ENCODE measurements at regions not wholly inside any gene's neighbourhood (a gene's known extent, or its start where the extent isn't known, plus 50 kb on each side); places are given as distances from the start of the nearest gene placed in this dataset.

DNA sequence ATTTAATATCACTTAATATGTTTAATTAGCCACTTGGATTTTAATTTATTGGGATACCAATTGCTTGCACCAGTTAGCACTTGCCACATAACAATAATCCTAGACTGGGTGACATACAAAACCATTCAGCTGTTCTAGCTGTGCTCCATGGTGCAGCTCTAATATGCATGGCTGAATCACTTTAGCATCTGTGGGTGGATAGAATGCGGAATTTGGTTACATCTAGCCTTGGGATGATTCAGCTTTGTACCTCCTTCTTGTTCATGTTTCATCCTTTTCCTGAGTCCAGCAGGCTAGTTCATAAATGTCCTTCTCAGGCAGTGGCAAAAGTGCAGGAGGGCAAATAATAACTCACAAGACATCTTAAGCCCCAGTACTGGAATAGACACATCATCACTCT lies 1263.0 kb downstream of the LRFN5 start:
- Histone ChIP-seq H3K36me3 (no peaks in the 10 kb centered on the region), H3K9me3 (no peaks in the 10 kb centered on the region), H3K27ac (no peak overlapping the region), H3K4me3 (no peak overlapping the region), H3K4me1 (no peaks in the 10 kb centered on the region), H3K27me3 (no peaks in the 10 kb centered on the region)
- DNase-seq: no peak
- TF ChIP-seq POLR2AphosphoS5 (IDR thresholded peaks at IDR 0.05) (no peak), EP300 (IDR thresholded peaks at IDR 0.05; ENCODE audit: low read depth) (no peak), POLR2A (IDR thresholded peaks at IDR 0.05) (no peak)
- TF ChIP-seq, protein P1, sequence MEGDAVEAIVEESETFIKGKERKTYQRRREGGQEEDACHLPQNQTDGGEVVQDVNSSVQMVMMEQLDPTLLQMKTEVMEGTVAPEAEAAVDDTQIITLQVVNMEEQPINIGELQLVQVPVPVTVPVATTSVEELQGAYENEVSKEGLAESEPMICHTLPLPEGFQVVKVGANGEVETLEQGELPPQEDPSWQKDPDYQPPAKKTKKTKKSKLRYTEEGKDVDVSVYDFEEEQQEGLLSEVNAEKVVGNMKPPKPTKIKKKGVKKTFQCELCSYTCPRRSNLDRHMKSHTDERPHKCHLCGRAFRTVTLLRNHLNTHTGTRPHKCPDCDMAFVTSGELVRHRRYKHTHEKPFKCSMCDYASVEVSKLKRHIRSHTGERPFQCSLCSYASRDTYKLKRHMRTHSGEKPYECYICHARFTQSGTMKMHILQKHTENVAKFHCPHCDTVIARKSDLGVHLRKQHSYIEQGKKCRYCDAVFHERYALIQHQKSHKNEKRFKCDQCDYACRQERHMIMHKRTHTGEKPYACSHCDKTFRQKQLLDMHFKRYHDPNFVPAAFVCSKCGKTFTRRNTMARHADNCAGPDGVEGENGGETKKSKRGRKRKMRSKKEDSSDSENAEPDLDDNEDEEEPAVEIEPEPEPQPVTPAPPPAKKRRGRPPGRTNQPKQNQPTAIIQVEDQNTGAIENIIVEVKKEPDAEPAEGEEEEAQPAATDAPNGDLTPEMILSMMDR (IDR thresholded peaks at IDR 0.05): no peak
- intact Hi-C loops (cut with DNase I; ENCODE audit: low total_unique reads) (no loop called here), in situ Hi-C loops (cut with MboI; ENCODE audit: low pct_ligation_motif_present in 1 of 4, low pct_unique_long_range_greater_than_20kb in 1 of 4, low sequenced_read_pairs in 3 of 4) (no loop called here)
- 96% methylated on average over 1 of the region's 1 CpG; no CpG with 5 or more reads in 1 of the 2 donors for WGBS, 2 donors (ENCODE audit: low coverage in 1 of 2)

DNA sequence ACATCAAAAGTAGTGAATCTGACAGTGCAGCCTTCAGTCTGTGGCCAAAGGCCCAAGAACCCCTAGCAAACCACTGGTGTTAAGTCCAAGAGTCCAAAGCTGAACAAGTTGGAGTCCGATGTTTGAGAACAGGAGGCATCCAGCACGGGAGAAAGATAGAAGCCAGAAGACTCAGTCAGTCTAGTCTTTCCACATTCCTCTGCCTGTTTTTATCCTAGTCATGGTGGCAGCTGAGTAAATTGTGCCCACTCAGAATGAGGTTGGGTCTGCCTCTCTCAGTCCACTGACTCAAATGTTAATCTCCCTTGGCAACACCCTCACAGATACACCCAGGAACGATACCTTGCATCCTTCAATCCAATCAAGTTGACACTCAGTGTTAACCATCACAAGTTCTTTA lies 1255.4 kb downstream of the LRFN5 start:
- H3K36me3 ChIP-seq: no peaks in the 10 kb centered on the region
- H3K4me3 ChIP-seq: no peak overlapping the region
- DNase-seq: no peak
- intact Hi-C loops (cut with DNase I; ENCODE audit: low total_unique reads): no loop called here
- WGBS, 2 donors (ENCODE audit: low coverage in 1 of 2): 80 to 93% methylated on average over 1 to 3 of the region's 3 CpGs
- H3K4me1 ChIP-seq: no peaks in the 10 kb centered on the region
- no peaks in the 10 kb centered on the region for H3K9me3 ChIP-seq
- in situ Hi-C loops (cut with MboI; ENCODE audit: low pct_ligation_motif_present in 1 of 4, low pct_unique_long_range_greater_than_20kb in 1 of 4, low sequenced_read_pairs in 3 of 4): no loop called here
- H3K27me3 ChIP-seq: no peaks in the 10 kb centered on the region
- TF ChIP-seq EP300 (IDR thresholded peaks at IDR 0.05; ENCODE audit: low read depth): no peak
- TF ChIP-seq POLR2AphosphoS5 (IDR thresholded peaks at IDR 0.05): no peak
- TF ChIP-seq, protein P1 (IDR thresholded peaks at IDR 0.05): no peak
- no peak for TF ChIP-seq POLR2A (IDR thresholded peaks at IDR 0.05)
- no peak overlapping the region for H3K27ac ChIP-seq

GRCh38 chr14:42860371-42860770 lies 1253.7 kb downstream of the LRFN5 start:
- Histone ChIP-seq H3K27me3 (no peaks in the 10 kb centered on the region), H3K27ac (no peak overlapping the region), H3K9me3 (no peaks in the 10 kb centered on the region), H3K36me3 (no peaks in the 10 kb centered on the region), H3K4me1 (no peaks in the 10 kb centered on the region), H3K4me3 (no peak overlapping the region)
- TF ChIP-seq POLR2A (IDR thresholded peaks at IDR 0.05) (no peak), EP300 (IDR thresholded peaks at IDR 0.05; ENCODE audit: low read depth) (no peak), POLR2AphosphoS5 (IDR thresholded peaks at IDR 0.05) (no peak)
- TF ChIP-seq, protein P1 (IDR thresholded peaks at IDR 0.05): no peak
- 67 to 81% methylated on average over 1 of the region's 1 CpG for WGBS, 2 donors (ENCODE audit: low coverage in 1 of 2)
- in situ Hi-C loops (cut with MboI; ENCODE audit: low pct_ligation_motif_present in 1 of 4, low pct_unique_long_range_greater_than_20kb in 1 of 4, low sequenced_read_pairs in 3 of 4) (no loop called here), intact Hi-C loops (cut with DNase I; ENCODE audit: low total_unique reads) (no loop called here)
- no peak for DNase-seq

- 64 to 86% methylated on average over 1 of the region's 1 CpG for WGBS, 2 donors (ENCODE audit: low coverage in 1 of 2)
- Histone ChIP-seq H3K4me3 (no peak overlapping the region), H3K27me3 (no peaks in the 10 kb centered on the region), H3K36me3 (no peaks in the 10 kb centered on the region), H3K4me1 (no peaks in the 10 kb centered on the region), H3K9me3 (no peaks in the 10 kb centered on the region), H3K27ac (no peak overlapping the region)
- intact Hi-C loops (cut with DNase I; ENCODE audit: low total_unique reads): no loop called here
- DNase-seq: no peak
- TF ChIP-seq POLR2A (IDR thresholded peaks at IDR 0.05) (no peak), POLR2AphosphoS5 (IDR thresholded peaks at IDR 0.05) (no peak), EP300 (IDR thresholded peaks at IDR 0.05; ENCODE audit: low read depth) (no peak)
- TF ChIP-seq, protein P1 (IDR thresholded peaks at IDR 0.05): no peak
- in situ Hi-C loops (cut with MboI; ENCODE audit: low pct_ligation_motif_present in 1 of 4, low pct_unique_long_range_greater_than_20kb in 1 of 4, low sequenced_read_pairs in 3 of 4): no loop called here
Measured at GRCh38 chr14:42856106-42856505, 1249.4 kb downstream of the LRFN5 start.
